NCI-H524 (cell line): ENCODE measurements at regions not wholly inside any gene's neighbourhood (a gene's known extent, or its start where the extent isn't known, plus 50 kb on each side); places are given as distances from the start of the nearest gene placed in this dataset.

ENCODE experiments used
- DNase-seq, 2 experiments: peaks; one replicate each; lab custom pipeline; 2025; lab: John Stamatoyannopoulos, UW

- peak; percentile 23 to 81 for DNase-seq
These were observed 128.6 kb upstream of the FAM83B start for GRCh38 chr6:54717849-54718455.

- peak in 1 of 2 experiments; percentile 74 for DNase-seq
These were observed 128.0 kb upstream of the FAM83B start for GRCh38 chr6:54718541-54719023.

GRCh38 chr6:54719131-54719530 is 127.4 kb upstream of the FAM83B start:
- DNase-seq = peak; percentile 65 to 75

GRCh38 chr6:54719633-54720032 is 126.9 kb upstream of the FAM83B start:
- peak; percentile 73 to 84 for DNase-seq

GRCh38 chr6:54722328-54722727 is 124.2 kb upstream of the FAM83B start:
- no peak for DNase-seq

- DNase-seq = no peak
These were observed 116.9 kb upstream of the FAM83B start for GRCh38 chr6:54729716-54730115.

- DNase-seq = no peak
These were observed 115.6 kb upstream of the FAM83B start for GRCh38 chr6:54730767-54731630.

- DNase-seq = no peak
These were observed 109.3 kb upstream of the FAM83B start for GRCh38 chr6:54737247-54737646.

GRCh38 chr6:54747955-54748354 is 98.6 kb upstream of the FAM83B start:
- no peak for DNase-seq

GRCh38 chr6:54754406-54754805 is 92.2 kb upstream of the FAM83B start:
- no peak for DNase-seq

GRCh38 chr6:54758340-54758739 is 88.2 kb upstream of the FAM83B start:
- DNase-seq = no peak

GRCh38 chr6:54768494-54768893 is 78.1 kb upstream of the FAM83B start:
- no peak for DNase-seq

- no peak for DNase-seq
These were observed 76.2 kb upstream of the FAM83B start for GRCh38 chr6:54770328-54770727.

- no peak for DNase-seq
These were observed 74.6 kb upstream of the FAM83B start for GRCh38 chr6:54771968-54772367.

- DNase-seq = no peak
These were observed 74.0 kb upstream of the FAM83B start for GRCh38 chr6:54772610-54773009.

- no peak for DNase-seq
These were observed 71.0 kb upstream of the FAM83B start for GRCh38 chr6:54775576-54775975.

- no peak for DNase-seq
These were observed 69.7 kb upstream of the FAM83B start for GRCh38 chr6:54776891-54777290.

- DNase-seq = no peak
These were observed 67.8 kb upstream of the FAM83B start for GRCh38 chr6:54778731-54779130.

GRCh38 chr6:54784011-54784410 is 62.6 kb upstream of the FAM83B start:
- no peak for DNase-seq

GRCh38 chr6:54786154-54786553 is 60.4 kb upstream of the FAM83B start:
- DNase-seq = no peak

- DNase-seq = no peak
These were observed 58.7 kb upstream of the FAM83B start for GRCh38 chr6:54787825-54788224.
